ENCODE measurements at regions not wholly inside any gene's neighbourhood (a gene's known extent, or its start where the extent isn't known, plus 50 kb on each side); places are given as distances from the start of the nearest gene placed in this dataset.
"Not testable (repeated sequence)": the region's sequence is repeated elsewhere in the genome, so short reads cannot be mapped to it uniquely, and the experiment has no call there.

DNA sequence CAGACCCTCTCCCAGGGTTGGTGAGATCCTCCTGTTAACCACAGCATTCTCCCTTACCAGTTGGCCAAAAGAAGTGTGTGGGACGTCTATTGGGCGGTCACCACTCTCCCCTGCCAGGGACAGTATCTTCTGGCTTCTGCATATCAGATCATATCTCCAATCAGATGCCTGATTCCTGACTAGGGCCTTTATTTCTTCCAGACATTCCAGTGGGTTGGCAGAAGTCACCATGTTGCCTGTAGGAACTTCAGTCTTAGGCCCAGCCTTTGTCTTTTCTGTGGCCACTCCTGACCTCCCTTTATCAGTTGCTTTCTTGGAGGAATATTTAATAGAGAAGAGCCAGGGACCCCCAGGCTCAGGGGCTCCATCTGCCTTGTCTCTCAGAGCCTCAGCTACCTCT lies 130.4 kb upstream of the F3 start:
- DNase-seq: no peak

- DNase-seq: no peak
Observed at GRCh38 chr1:94670273-94670672, 128.7 kb upstream of the F3 start.

DNA sequence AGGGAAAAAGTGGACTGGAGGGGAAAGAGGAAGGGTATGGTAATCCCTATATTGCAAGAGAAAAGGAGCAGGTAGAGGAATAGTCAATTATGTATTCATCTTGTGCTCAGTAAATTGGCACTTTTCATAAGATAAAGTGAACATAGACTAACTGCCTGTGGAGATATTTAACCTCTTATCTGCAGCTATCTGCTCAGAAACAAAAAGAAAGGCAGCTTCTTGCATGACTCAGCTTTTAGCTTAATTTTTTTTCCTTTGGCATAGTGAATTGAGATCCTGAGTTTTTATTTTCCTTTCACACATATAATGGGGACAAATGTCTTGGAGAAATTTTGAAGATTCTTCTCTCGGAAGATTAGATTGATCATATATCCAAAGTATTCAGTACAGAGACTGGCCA lies 127.6 kb upstream of the F3 start:
- DNase-seq: no peak

- no peak for DNase-seq
Observed at GRCh38 chr1:94668528-94668927, 127.0 kb upstream of the F3 start.

GRCh38 chr1:94667818-94668217 lies 126.3 kb upstream of the F3 start:
- DNase-seq: no peak

DNA sequence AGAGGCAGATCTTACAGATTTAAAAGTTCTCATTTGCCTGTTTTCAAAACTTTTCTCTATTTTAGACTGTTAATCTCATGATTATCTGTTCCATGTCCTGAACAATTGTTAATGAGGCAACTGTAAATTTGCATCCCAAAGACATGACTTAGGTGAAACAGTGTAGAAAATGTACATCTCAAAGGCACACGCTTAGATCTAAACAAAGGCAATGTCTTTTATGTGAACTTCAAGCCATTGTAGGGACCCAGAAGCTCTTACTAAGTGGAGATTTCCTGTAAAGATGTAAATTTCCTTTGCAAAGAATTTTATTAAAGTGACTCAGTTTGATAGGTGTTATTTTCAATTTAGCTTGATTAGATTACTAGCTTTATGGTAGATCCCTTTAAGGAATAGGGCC lies 125.2 kb upstream of the F3 start:
- no peak for DNase-seq

GRCh38 chr1:94661431-94661932 lies 119.9 kb upstream of the F3 start:
- no peak for DNase-seq

DNA sequence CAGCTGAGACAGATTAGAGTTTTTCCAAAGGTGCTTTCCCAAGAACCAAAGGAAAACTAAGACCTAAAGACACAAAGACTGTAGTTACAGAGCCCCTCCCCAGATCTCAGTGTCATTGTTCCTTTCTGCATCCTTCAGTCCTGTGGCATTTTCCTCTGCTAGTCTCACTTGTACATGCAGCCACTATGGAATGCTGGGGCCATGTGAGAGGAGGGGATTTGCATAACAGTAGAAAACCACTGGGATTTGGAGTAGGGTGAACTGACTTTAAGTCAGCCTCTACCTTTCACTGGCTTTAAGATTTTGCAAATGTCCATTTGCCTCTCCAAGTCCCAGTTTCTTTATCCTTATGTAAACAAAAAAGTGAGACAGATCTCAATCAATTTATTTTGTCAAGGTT lies 119.4 kb upstream of the F3 start:
- no peak for DNase-seq

GRCh38 chr1:94660258-94660657 lies 118.7 kb upstream of the F3 start:
- no peak for DNase-seq

DNA sequence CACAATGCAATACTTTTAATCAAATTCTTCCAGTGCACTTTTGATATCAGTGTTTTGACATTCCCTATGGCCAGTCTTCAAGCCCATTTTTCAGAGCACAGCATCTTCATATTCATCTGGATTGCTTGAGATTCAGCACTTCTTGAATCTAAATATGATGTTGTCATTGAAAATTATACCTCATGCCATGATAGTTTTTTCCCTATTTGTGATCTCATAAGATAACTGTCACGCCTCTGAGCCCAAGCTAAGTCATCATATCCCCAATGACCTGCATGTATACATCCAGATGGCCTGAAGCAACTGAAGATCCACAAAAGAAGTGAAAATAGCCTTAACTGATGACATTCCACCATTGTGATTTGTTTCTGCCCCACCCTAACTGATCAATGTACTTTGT lies 117.6 kb upstream of the F3 start:
- not testable (repeated sequence) for DNase-seq

- DNase-seq: no peak
Observed at GRCh38 chr1:94658221-94658620, 116.7 kb upstream of the F3 start.

DNA sequence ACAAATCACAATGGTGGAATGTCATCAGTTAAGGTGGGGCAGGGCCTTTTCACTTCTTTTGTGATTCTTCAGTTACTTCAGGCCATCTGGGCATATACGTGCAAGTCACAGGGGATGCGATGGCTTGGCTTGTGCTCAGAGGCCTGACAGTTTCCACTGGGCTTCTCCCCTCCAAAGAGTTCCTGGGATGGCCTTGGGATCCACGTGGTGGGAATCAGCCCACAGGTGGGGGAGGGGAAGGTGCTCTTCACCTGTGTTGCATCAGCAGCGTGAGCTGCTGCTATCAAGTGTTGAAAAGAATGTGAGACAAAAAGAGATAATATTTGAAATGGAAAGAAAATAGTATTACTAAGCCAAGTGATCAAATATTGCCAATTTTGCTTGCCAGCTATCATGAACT lies 116.2 kb upstream of the F3 start:
- DNase-seq: not testable (repeated sequence)

DNA sequence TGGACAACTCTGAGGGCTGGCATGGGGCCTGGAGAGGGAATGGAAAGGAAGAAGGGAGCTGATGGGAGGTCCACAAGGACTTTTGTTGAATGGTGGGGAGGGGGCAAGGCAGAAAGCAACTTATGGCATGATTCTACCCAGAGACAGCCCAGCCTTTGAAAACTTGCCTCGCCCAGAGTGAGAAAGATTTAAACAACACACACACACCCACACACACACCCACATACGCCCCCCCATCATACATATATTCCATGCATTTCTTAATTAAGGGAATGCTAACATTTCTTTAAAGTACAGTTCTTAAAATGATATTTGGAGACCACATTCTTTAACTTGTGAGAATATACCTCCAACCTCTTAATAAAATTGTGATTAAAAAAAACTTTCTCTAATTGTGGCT lies 115.4 kb upstream of the F3 start:
- no peak for DNase-seq

GRCh38 chr1:94654919-94655318 lies 113.4 kb upstream of the F3 start:
- no peak for DNase-seq

GRCh38 chr1:94654459-94654858 lies 112.9 kb upstream of the F3 start:
- no peak for DNase-seq

DNA sequence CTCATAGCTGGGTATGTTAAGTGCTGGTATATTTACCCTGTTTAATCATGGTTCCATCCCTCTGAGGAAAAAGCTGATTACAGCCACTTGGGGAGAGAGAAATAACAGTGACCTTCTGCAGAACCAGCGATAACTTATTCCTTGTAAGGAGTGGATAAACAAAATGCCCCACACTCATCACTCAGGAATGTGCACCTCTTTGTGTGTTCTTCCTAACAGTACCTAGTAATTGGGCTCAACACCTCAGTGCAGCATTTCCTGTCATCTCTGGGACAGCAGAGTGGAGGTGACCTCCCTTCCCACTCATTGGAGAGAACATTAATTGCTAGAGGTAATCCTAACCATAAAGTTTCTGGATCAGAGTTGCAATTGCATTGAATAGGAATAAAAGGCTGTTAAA lies 112.5 kb upstream of the F3 start:
- no peak for DNase-seq

GRCh38 chr1:94653454-94653853 lies 111.9 kb upstream of the F3 start:
- no peak for DNase-seq

DNA sequence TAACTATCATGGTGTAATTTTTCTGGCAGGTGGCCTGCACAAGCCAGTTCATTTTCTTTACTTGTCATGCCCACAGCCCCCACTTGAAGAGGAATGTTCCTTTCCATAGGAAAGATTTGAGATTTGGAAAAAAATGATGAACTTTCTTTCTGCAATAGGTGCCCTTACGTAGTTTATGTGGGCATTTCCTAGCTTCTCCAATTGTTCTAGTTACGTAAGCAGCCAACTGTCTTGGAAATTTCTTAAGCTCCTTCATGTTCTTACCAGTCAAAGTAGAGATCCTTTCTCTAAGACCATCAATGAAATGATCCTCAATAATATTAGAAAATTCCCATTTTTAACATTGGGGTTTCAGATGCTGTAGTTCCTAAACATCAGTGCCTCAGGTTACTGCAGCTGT lies 109.5 kb upstream of the F3 start:
- DNase-seq: no peak

- DNase-seq: no peak
Observed at GRCh38 chr1:94650301-94650700, 108.7 kb upstream of the F3 start.

- no peak for DNase-seq
Observed at GRCh38 chr1:94648225-94649007, 106.9 kb upstream of the F3 start.

- no peak for DNase-seq
Observed at GRCh38 chr1:94646786-94647555, 105.4 kb upstream of the F3 start.

DNA sequence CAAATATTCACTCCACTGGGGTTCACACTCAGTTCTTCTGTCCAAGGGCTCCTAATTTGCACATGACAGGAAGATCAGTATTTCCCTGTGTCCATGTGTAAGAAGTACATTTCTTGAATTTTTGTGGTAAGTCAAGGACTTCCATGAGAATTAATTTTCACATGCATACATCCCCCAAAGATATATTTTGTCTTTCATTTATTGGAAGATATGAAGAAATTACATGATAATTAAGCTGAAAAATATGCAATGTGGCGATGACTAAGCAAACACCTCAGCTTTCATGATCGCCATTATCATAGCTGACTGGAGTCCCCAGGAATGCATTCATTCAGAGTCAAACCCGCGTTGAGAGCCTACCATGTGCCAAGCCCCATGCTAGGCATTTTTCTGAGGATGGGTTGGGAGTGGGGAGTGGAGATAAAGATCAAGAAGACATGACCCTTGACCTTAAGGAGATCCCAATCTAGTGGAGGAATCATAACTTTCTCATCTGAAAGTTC lies 104.6 kb upstream of the F3 start:
- no peak for DNase-seq

DNA sequence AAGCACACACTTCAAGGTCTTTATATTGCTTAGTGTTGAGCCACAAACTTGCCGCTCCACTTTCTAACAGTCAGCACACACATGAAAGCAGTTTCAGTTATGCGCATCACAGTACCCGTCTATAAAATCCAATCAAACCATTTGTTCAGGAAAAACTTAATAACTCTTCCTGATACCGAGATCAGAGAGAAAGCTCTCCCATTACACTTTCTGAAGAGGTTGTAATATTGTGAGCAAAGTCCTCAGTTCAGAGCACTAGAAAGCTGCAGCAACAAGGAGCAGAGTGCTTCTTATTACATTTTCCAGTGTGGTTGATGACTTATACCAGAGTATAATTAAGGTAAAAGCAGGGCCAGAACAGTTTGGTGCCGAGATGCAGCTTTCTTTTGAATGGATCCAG lies 102.8 kb upstream of the F3 start:
- no peak for DNase-seq

DNA sequence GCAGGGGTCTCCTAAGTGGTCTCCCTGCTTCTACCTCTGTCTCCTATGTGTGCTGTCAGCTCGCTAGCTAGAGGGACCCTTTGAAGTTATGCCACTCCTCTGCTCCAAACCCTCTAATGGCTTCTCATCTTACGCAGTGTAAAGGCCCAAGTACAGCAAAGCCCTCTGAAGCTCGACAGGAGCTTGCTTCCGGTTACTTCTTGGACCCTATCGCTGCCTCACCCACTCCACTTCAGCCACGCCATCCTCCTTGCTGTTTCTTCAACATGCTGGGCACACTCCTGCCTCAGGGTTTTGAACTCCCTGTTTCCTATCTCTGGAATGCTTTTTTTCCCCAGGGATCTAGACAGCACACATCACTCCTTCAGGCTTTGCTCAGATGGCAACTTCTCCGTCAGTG lies 102.3 kb upstream of the F3 start:
- DNase-seq: no peak

Data from CD4-positive, alpha-beta T cell treated with Interferon gamma for 1 hour (primary cell).